ENCODE measurements at regions not wholly inside any gene's neighbourhood (a gene's known extent, or its start where the extent isn't known, plus 50 kb on each side); places are given as distances from the start of the nearest gene placed in this dataset.

DNA sequence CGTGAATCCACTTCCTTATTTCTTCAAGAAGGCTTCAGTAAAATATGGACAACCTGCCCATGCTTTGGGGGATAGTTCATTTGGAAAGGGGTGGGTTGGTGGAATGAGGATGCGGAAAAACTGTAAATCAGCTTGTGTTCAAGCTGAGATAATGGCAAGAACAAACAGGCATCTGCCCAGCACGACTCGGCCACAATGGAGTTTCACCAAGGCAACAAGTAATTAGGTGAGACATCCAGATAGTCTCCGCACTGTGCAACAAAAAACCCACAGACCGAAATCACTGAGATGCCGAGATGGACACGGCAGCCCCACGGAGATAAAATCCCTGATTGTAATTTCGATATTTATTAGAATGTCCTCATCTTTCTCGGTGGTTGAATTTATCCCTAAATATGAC is 455.2 kb downstream of the AJAP1 start:
- TF ChIP-seq, protein P1, sequence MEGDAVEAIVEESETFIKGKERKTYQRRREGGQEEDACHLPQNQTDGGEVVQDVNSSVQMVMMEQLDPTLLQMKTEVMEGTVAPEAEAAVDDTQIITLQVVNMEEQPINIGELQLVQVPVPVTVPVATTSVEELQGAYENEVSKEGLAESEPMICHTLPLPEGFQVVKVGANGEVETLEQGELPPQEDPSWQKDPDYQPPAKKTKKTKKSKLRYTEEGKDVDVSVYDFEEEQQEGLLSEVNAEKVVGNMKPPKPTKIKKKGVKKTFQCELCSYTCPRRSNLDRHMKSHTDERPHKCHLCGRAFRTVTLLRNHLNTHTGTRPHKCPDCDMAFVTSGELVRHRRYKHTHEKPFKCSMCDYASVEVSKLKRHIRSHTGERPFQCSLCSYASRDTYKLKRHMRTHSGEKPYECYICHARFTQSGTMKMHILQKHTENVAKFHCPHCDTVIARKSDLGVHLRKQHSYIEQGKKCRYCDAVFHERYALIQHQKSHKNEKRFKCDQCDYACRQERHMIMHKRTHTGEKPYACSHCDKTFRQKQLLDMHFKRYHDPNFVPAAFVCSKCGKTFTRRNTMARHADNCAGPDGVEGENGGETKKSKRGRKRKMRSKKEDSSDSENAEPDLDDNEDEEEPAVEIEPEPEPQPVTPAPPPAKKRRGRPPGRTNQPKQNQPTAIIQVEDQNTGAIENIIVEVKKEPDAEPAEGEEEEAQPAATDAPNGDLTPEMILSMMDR (conservative IDR thresholded peaks at IDR 0.05 in 1 of 2, IDR thresholded peaks at IDR 0.05 in 1 of 2; ENCODE audit: low read depth in 1 of 2, low read length in 2 of 2), result no peak
- no peak for TF ChIP-seq EZH2 (IDR thresholded peaks at IDR 0.05; ENCODE audit: low read length, missing control alignments)

Measured in fibroblast of lung (primary cell).